BJ (cell line): ENCODE measurements at regions not wholly inside any gene's neighbourhood (a gene's known extent, or its start where the extent isn't known, plus 50 kb on each side); places are given as distances from the start of the nearest gene placed in this dataset.

ENCODE experiments used
- CTCF ChIA-PET: fragments of 350-600 bp; formaldehyde crosslinking; extraction: SDS; loops from one replicate; lab custom pipeline; 2021; ENCODE audit warnings: antibody characterized with exemption, inconsistent platforms; lab: Yijun Ruan, JAX
- POLR2A ChIA-PET: fragments of 300-600 bp; sonication (Branson Sonifier 250); formaldehyde crosslinking; extraction: SDS; loops from one replicate; lab custom pipeline; 2021; ENCODE audit warnings: antibody characterized with exemption; lab: Charles Lee
- DNase-seq: peaks from one replicate; pipeline ENCODE4 v3.0.0-alpha.2; 2011; ENCODE audit warnings: low read depth
- H3K27me3 ChIP-seq: 2 replicates; pipeline ENCODE4 v1.6.0; 2011; ENCODE audit warnings: low read length; ENCODE audit not compliant: control insufficient read depth, insufficient read depth
- H3K36me3 ChIP-seq: 2 replicates; pipeline ENCODE4 v1.5.1; 2011; ENCODE audit warnings: low read length; ENCODE audit not compliant: control insufficient read depth, insufficient read depth
- H3K4me3 ChIP-seq: 2 replicates; pipeline ENCODE4 v1.5.1; 2011; ENCODE audit warnings: low read depth, mild to moderate bottlenecking, control low read depth, low read length
- TF ChIP-seq, protein P1 (sequence below): IDR thresholded peaks from 2 replicates; pipeline ENCODE4 v1.5.1; 2011; ENCODE audit warnings: low read depth, mild to moderate bottlenecking, control low read depth, inconsistent platforms, low read length, moderate library complexity; ENCODE audit not compliant: insufficient read depth

DNA sequence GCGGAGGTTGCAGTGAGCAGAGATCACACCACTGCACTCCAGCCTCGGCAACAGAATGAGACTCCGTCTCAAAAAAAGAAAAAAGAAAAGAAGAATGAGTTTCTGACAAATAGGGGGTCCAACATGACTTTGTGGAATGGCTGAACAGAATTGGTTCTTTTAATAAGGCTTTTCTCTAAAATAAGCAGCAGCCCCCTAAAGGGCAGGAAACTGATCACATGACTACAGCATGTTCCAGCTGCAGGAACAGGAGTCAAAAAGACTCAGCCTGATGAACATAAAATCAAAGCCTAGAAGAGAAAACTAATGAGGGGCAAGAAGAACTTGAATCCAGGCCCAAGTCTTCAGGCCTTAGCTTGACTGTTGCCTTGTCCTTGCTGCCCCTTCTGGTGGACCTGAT lies 89.7 kb upstream of the ARRDC4 start:
- no peak for DNase-seq
- POLR2A ChIA-PET = no interaction called here
- TF ChIP-seq, protein P1, sequence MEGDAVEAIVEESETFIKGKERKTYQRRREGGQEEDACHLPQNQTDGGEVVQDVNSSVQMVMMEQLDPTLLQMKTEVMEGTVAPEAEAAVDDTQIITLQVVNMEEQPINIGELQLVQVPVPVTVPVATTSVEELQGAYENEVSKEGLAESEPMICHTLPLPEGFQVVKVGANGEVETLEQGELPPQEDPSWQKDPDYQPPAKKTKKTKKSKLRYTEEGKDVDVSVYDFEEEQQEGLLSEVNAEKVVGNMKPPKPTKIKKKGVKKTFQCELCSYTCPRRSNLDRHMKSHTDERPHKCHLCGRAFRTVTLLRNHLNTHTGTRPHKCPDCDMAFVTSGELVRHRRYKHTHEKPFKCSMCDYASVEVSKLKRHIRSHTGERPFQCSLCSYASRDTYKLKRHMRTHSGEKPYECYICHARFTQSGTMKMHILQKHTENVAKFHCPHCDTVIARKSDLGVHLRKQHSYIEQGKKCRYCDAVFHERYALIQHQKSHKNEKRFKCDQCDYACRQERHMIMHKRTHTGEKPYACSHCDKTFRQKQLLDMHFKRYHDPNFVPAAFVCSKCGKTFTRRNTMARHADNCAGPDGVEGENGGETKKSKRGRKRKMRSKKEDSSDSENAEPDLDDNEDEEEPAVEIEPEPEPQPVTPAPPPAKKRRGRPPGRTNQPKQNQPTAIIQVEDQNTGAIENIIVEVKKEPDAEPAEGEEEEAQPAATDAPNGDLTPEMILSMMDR = no peak
- H3K4me3 ChIP-seq = no peak overlapping the region
- CTCF ChIA-PET = no interaction called here
- H3K36me3 ChIP-seq = no peaks in the 10 kb centered on the region
- H3K27me3 ChIP-seq = no peaks in the 10 kb centered on the region

- no peak for DNase-seq
- POLR2A ChIA-PET = no interaction called here
- TF ChIP-seq, protein P1 = no peak
- H3K4me3 ChIP-seq = no peak overlapping the region
- no peaks in the 10 kb centered on the region for H3K27me3 ChIP-seq
- CTCF ChIA-PET = no interaction called here
- no peaks in the 10 kb centered on the region for H3K36me3 ChIP-seq
Measured at GRCh38 chr15:97874139-97874538, 86.4 kb upstream of the ARRDC4 start.

GRCh38 chr15:97875025-97875512 lies 85.4 kb upstream of the ARRDC4 start:
- H3K4me3 ChIP-seq = no peak overlapping the region

DNA sequence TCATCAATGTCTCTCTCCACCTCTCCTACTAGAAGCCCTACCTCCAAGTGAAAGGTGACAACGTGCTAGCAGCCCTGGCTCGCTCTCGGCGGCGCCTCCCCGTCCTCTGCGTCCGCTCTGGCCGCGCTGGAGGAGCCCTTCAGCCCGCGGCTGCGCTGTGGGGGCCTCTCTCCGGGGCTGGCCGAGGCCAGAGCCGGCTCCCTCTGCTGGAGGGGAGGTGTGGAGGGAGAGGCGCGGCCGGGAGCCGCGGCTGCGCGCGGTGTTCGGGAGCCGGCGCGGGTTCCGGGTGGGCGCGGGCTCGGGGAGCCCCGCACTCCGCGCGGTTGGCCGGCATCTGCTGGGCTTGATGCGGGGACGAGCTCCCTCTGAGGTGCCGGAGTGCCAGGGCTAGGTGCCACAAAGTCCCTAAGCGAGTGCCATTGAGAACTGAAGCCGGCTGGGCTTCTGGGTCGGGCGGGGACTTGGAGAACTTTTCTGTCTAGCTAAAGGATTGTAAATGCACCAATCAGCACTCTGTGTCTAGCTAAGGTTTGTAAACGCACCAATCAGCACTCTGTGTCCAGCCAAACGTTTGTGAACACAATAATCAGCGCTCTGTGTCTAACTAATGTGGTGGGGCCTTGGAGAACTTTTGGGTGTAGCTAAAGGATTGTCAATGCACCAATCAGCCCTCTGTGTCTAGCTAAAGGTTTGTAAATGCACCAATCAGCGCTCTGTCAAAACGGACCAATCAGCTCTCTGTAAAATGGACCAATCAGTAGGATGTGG lies 84.8 kb upstream of the ARRDC4 start:
- Histone ChIP-seq H3K36me3 (no peaks in the 10 kb centered on the region), H3K27me3 (no peaks in the 10 kb centered on the region), H3K4me3 (no peak overlapping the region)
- no peak for DNase-seq
- POLR2A ChIA-PET = no interaction called here
- TF ChIP-seq, protein P1 = no peak
- CTCF ChIA-PET = no interaction called here

More at GRCh38 chr15:97875025-97875512, 85.4 kb upstream of the ARRDC4 start:
- ChIA-PET POLR2A (no interaction called here), CTCF (no interaction called here)
- DNase-seq = no peak
- TF ChIP-seq, protein P1 = no peak
- Histone ChIP-seq H3K36me3 (no peaks in the 10 kb centered on the region), H3K27me3 (no peaks in the 10 kb centered on the region)

- Histone ChIP-seq H3K36me3 (no peaks in the 10 kb centered on the region), H3K4me3 (no peak overlapping the region), H3K27me3 (no peaks in the 10 kb centered on the region)
- POLR2A ChIA-PET = no interaction called here
- TF ChIP-seq, protein P1 = no peak
- CTCF ChIA-PET = no interaction called here
- no peak for DNase-seq
Measured at GRCh38 chr15:97876281-97876675, 84.2 kb upstream of the ARRDC4 start.
